Testis (tissue), 2 donors: ENCODE measurements at regions not wholly inside any gene's neighbourhood (a gene's known extent, or its start where the extent isn't known, plus 50 kb on each side); places are given as distances from the start of the nearest gene placed in this dataset.

Experiments used
- POLR2A ChIP-seq: fragments of 450-650 bp; IDR thresholded peaks from one replicate; pipeline ENCODE4 v1.6.1; 2017; ENCODE audit warnings: antibody characterized with exemption, mild to moderate bottlenecking, moderate library complexity
- TF ChIP-seq, protein P1 (sequence below), 3 experiments: fragments of 450-650 bp in 2 of 3; fragments of 200-600 bp in 1 of 3; sonication (generic) in 1 of 3; IDR thresholded peaks; one replicate each; pipeline ENCODE4 v1.5.1; 2016 to 2019; ENCODE audit warnings: antibody characterized with exemption in 3 of 3, mild to moderate bottlenecking in 2 of 3, moderate library complexity in 1 of 3

DNA sequence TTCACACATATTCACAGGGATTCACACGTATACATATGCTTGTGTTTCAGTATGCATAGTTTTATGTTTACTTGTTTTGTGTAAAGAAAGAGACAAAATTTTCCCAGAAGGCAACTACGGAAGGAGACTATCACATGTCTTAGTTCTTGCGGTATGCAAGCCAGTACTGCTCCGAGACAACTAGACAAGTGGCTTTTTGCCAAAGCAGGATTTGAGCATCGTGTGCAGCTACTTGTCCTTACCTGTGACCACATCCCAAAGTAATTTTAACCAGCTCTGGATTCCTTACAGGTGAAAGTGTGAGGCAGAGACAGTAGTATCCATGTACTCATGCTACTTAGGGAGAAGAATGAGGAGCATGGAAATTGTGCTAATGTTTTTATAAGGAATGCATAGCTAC lies 591.4 kb upstream of the NR2F2 start:
- TF ChIP-seq, protein P1, sequence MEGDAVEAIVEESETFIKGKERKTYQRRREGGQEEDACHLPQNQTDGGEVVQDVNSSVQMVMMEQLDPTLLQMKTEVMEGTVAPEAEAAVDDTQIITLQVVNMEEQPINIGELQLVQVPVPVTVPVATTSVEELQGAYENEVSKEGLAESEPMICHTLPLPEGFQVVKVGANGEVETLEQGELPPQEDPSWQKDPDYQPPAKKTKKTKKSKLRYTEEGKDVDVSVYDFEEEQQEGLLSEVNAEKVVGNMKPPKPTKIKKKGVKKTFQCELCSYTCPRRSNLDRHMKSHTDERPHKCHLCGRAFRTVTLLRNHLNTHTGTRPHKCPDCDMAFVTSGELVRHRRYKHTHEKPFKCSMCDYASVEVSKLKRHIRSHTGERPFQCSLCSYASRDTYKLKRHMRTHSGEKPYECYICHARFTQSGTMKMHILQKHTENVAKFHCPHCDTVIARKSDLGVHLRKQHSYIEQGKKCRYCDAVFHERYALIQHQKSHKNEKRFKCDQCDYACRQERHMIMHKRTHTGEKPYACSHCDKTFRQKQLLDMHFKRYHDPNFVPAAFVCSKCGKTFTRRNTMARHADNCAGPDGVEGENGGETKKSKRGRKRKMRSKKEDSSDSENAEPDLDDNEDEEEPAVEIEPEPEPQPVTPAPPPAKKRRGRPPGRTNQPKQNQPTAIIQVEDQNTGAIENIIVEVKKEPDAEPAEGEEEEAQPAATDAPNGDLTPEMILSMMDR (IDR thresholded peaks at IDR 0.05), result no peak
- TF ChIP-seq POLR2A, result no peak
